ENCODE measurements at regions not wholly inside any gene's neighbourhood (a gene's known extent, or its start where the extent isn't known, plus 50 kb on each side); places are given as distances from the start of the nearest gene placed in this dataset.

- no peak overlapping the region for H3K27ac ChIP-seq
- TF ChIP-seq CTCF (IDR thresholded peaks at IDR 0.05) (no peak), ZFX (IDR thresholded peaks at IDR 0.05; ENCODE audit: borderline replicate concordance) (no peak)
These were observed 137.8 kb downstream of the MRM1 start for GRCh38 chr17:36739208-36739607.

GRCh38 chr17:36740157-36740556 lies 138.8 kb downstream of the MRM1 start:
- no peak for TF ChIP-seq CTCF (IDR thresholded peaks at IDR 0.05)

GRCh38 chr17:36741019-36741902 lies 139.9 kb downstream of the MRM1 start:
- TF ChIP-seq ZFX (IDR thresholded peaks at IDR 0.05; ENCODE audit: borderline replicate concordance) (no peak), CTCF (IDR thresholded peaks at IDR 0.05) (no peak)
- H3K27ac ChIP-seq: no peak overlapping the region

More at GRCh38 chr17:36740157-36740556, 138.8 kb downstream of the MRM1 start:
- H3K27ac ChIP-seq: no peak overlapping the region

- TF ChIP-seq ZFX (IDR thresholded peaks at IDR 0.05; ENCODE audit: borderline replicate concordance) (no peak), CTCF (IDR thresholded peaks at IDR 0.05) (no peak)
- H3K27ac ChIP-seq: no peak overlapping the region
These were observed 141.1 kb downstream of the MRM1 start for GRCh38 chr17:36742267-36743000.

- TF ChIP-seq CTCF (IDR thresholded peaks at IDR 0.05) (no peak), ZFX (IDR thresholded peaks at IDR 0.05; ENCODE audit: borderline replicate concordance) (no peak)
- no peak overlapping the region for H3K27ac ChIP-seq
These were observed 141.7 kb downstream of the MRM1 start for GRCh38 chr17:36743130-36743529.

- H3K27ac ChIP-seq: no peak overlapping the region
- TF ChIP-seq CTCF (IDR thresholded peaks at IDR 0.05): no peak
- no peak for TF ChIP-seq ZFX (IDR thresholded peaks at IDR 0.05; ENCODE audit: borderline replicate concordance)
These were observed 145.1 kb downstream of the MRM1 start for GRCh38 chr17:36746381-36747053.
